WTC11 (cell line): ENCODE measurements at regions not wholly inside any gene's neighbourhood (a gene's known extent, or its start where the extent isn't known, plus 50 kb on each side); places are given as distances from the start of the nearest gene placed in this dataset.

Experiments used
- ATAC-seq: fragments of 200-7000 bp; cut with Tn5 transposase; 2 replicates; pipeline ENCODE4 v1.10.0; 2021; ENCODE audit warnings: mild to moderate bottlenecking, moderate library complexity
- CTCF ChIA-PET: fragments of 300-600 bp; sonication (Branson Sonifier 250); formaldehyde crosslinking; loops from one replicate; lab custom pipeline; 2021; ENCODE audit warnings: antibody characterized with exemption; lab: Charles Lee
- POLR2A ChIA-PET: fragments of 350-600 bp; sonication (Branson Sonifier 250); formaldehyde crosslinking; loops from one replicate; lab custom pipeline; 2021; ENCODE audit warnings: antibody characterized with exemption; lab: Charles Lee
- DNase-seq: peaks from one replicate; pipeline ENCODE4 v3.0.0; 2021; ENCODE audit warnings: low spot score
- H3K27ac Mint-ChIP-seq: 2 replicates; pipeline ENCODE4 v1.8.0; 2021; ENCODE audit warnings: mixed read lengths
- H3K27me3 Mint-ChIP-seq: 2 replicates; pipeline ENCODE4 v1.8.0; 2021; ENCODE audit warnings: low read depth, mild to moderate bottlenecking, moderate library complexity, mixed read lengths
- H3K36me3 Mint-ChIP-seq: 2 replicates; pipeline ENCODE4 v1.8.0; 2021; ENCODE audit warnings: mixed read lengths
- H3K4me1 Mint-ChIP-seq: 2 replicates; pipeline ENCODE4 v1.8.0; 2022; ENCODE audit warnings: mixed read lengths
- H3K4me3 Mint-ChIP-seq: 2 replicates; pipeline ENCODE4 v1.8.0; 2021; ENCODE audit warnings: mild to moderate bottlenecking, moderate library complexity, mixed read lengths
- H3K9me3 Mint-ChIP-seq: 2 replicates; pipeline ENCODE4 v1.8.0; 2021; ENCODE audit warnings: mixed read lengths
- AR ChIP-seq: fragments of 250-450 bp; sonication (Bioruptor Pico); IDR thresholded peaks from 2 replicates; pipeline ENCODE4 v1.9.0; 2021; ENCODE audit warnings: mild to moderate bottlenecking
- ATF1 ChIP-seq: sonication (generic); formaldehyde crosslinking; IDR thresholded peaks from 2 replicates; pipeline ENCODE4 v1.8.1; 2023; ENCODE audit warnings: mild to moderate bottlenecking, moderate library complexity, missing genetic modification reagents
- CREB1 ChIP-seq: sonication (generic); formaldehyde crosslinking; IDR thresholded peaks from 2 replicates; pipeline ENCODE4 v1.8.0; 2023; ENCODE audit warnings: mild to moderate bottlenecking, missing genetic modification reagents
- ELF4 ChIP-seq: sonication (generic); formaldehyde crosslinking; IDR thresholded peaks from 2 replicates; pipeline ENCODE4 v1.8.1; 2022; ENCODE audit warnings: low read depth, mild to moderate bottlenecking, moderate library complexity, missing genetic modification reagents
- ESRRA ChIP-seq: sonication (generic); formaldehyde crosslinking; IDR thresholded peaks from 2 replicates; pipeline ENCODE4 v1.8.1; 2022; ENCODE audit warnings: mild to moderate bottlenecking, missing genetic modification reagents, borderline replicate concordance
- FOXP1 ChIP-seq: sonication (generic); formaldehyde crosslinking; IDR thresholded peaks from 2 replicates; pipeline ENCODE4 v1.8.0; 2022; ENCODE audit warnings: missing genetic modification reagents, mild to moderate bottlenecking, moderate library complexity, borderline replicate concordance
- IRF1 ChIP-seq: sonication (generic); formaldehyde crosslinking; IDR thresholded peaks from 2 replicates; pipeline ENCODE4 v1.8.0; 2023; ENCODE audit warnings: missing genetic modification reagents
- JAZF1 ChIP-seq: fragments of 250-450 bp; sonication (Bioruptor Pico); IDR thresholded peaks from 2 replicates; pipeline ENCODE4 v1.9.0; 2021; ENCODE audit warnings: moderate library complexity, mild to moderate bottlenecking, inconsistent platforms
- KAT7 ChIP-seq: sonication (generic); formaldehyde crosslinking; IDR thresholded peaks from 2 replicates; pipeline ENCODE4 v1.8.1; 2023; ENCODE audit warnings: missing genetic modification reagents, mild to moderate bottlenecking, borderline replicate concordance
- MXD4 ChIP-seq: fragments of 250-450 bp; sonication (Bioruptor Pico); IDR thresholded peaks from 2 replicates; pipeline ENCODE4 v1.8.0; 2021; ENCODE audit warnings: mild to moderate bottlenecking, moderate library complexity, borderline replicate concordance
- MYBL2 ChIP-seq: sonication (generic); formaldehyde crosslinking; IDR thresholded peaks from 2 replicates; pipeline ENCODE4 v1.8.1; 2023; ENCODE audit warnings: mild to moderate bottlenecking, moderate library complexity, missing genetic modification reagents
- NR3C1 ChIP-seq: sonication (generic); formaldehyde crosslinking; conservative IDR thresholded peaks from 2 replicates; pipeline ENCODE4 v1.8.1; 2023; ENCODE audit warnings: low read depth, mild to moderate bottlenecking, missing genetic modification reagents
- SMAD3 ChIP-seq: sonication (generic); formaldehyde crosslinking; IDR thresholded peaks from 2 replicates; pipeline ENCODE4 v1.8.0; 2022; ENCODE audit warnings: missing genetic modification reagents, mild to moderate bottlenecking, borderline replicate concordance
- SMAD4 ChIP-seq: sonication (generic); formaldehyde crosslinking; IDR thresholded peaks from 2 replicates; pipeline ENCODE4 v1.8.0; 2022; ENCODE audit warnings: mild to moderate bottlenecking, missing genetic modification reagents
- SP1 ChIP-seq: sonication (generic); formaldehyde crosslinking; conservative IDR thresholded peaks from 2 replicates; pipeline ENCODE4 v1.8.1; 2022; ENCODE audit warnings: missing genetic modification reagents
- TCF7 ChIP-seq: sonication (generic); formaldehyde crosslinking; IDR thresholded peaks from 2 replicates; pipeline ENCODE4 v1.8.0; 2022; ENCODE audit warnings: mild to moderate bottlenecking, low read depth, missing genetic modification reagents, moderate library complexity
- USF1 ChIP-seq: sonication (generic); formaldehyde crosslinking; IDR thresholded peaks from 2 replicates; pipeline ENCODE4 v1.8.0; 2022; ENCODE audit warnings: mild to moderate bottlenecking, missing genetic modification reagents
- ZNF121 ChIP-seq: sonication (generic); formaldehyde crosslinking; IDR thresholded peaks from 2 replicates; pipeline ENCODE4 v1.8.0; 2023; ENCODE audit warnings: missing genetic modification reagents
- ZNF232 ChIP-seq: sonication (generic); formaldehyde crosslinking; IDR thresholded peaks from 2 replicates; pipeline ENCODE4 v1.8.0; 2022; ENCODE audit warnings: mild to moderate bottlenecking, missing genetic modification reagents
- ZNF416 ChIP-seq: fragments of 250-450 bp; sonication (Bioruptor Pico); IDR thresholded peaks from 2 replicates; pipeline ENCODE4 v1.9.0; 2021; ENCODE audit warnings: mild to moderate bottlenecking, inconsistent platforms
- ZNF423 ChIP-seq: fragments of 250-450 bp; sonication (Bioruptor Pico); IDR thresholded peaks from 2 replicates; pipeline ENCODE4 v2.1.2; 2022; ENCODE audit warnings: mild to moderate bottlenecking, moderate library complexity
- ZNF425 ChIP-seq: fragments of 250-450 bp; sonication (Bioruptor Pico); conservative IDR thresholded peaks from 2 replicates; pipeline ENCODE4 v1.9.0; 2021; ENCODE audit warnings: mild to moderate bottlenecking
- ZNF512 ChIP-seq: sonication (generic); formaldehyde crosslinking; IDR thresholded peaks from 2 replicates; pipeline ENCODE4 v1.8.1; 2022; ENCODE audit warnings: missing genetic modification reagents, borderline replicate concordance
- ZNF532 ChIP-seq: fragments of 250-450 bp; sonication (Bioruptor Pico); IDR thresholded peaks from 2 replicates; pipeline ENCODE4 v1.9.0; 2021; ENCODE audit warnings: mild to moderate bottlenecking, borderline replicate concordance

GRCh38 chr7:132733860-132734259 lies 157.6 kb upstream of the PLXNA4 start:
- H3K36me3 Mint-ChIP-seq = no peaks in the 10 kb centered on the region
- CTCF ChIA-PET = no interaction called here

GRCh38 chr7:132732321-132732865 lies 156.1 kb upstream of the PLXNA4 start:
- H3K9me3 Mint-ChIP-seq = no peaks in the 10 kb centered on the region
- no peaks in the 10 kb centered on the region; the same call in 1 of the 2 replicates for H3K27me3 Mint-ChIP-seq
- H3K27ac Mint-ChIP-seq = no peak overlapping the region
- no peaks in the 10 kb centered on the region for H3K4me1 Mint-ChIP-seq
- ChIA-PET POLR2A (no interaction called here), CTCF (interaction anchor here (1.1 kb wide), 1 partner anchor 214 kb away, joined by 3 read pairs; no protein-coding TSS in a partner anchor)
- no peaks in the 10 kb centered on the region for H3K36me3 Mint-ChIP-seq
- DNase-seq (no peak), ATAC-seq (no peak)
- H3K4me3 Mint-ChIP-seq = no peak overlapping the region
- TF ChIP-seq ZNF512 (CRISPR knock-in tag) (no peak), KAT7 (CRISPR knock-in tag) (no peak), JAZF1 (CRISPR knock-in tag) (no peak), SMAD3 (CRISPR knock-in tag) (no peak), ATF1 (no peak), MXD4 (CRISPR knock-in tag) (no peak), ZNF425 (no peak), AR (CRISPR knock-in tag) (no peak), ZNF423 (no peak), CREB1 (no peak), NR3C1 (no peak), ESRRA (no peak), MYBL2 (CRISPR knock-in tag) (no peak), ELF4 (CRISPR knock-in tag) (no peak), SMAD4 (CRISPR knock-in tag) (no peak), ZNF121 (no peak), ZNF532 (no peak), ZNF416 (CRISPR knock-in tag) (no peak)

More at GRCh38 chr7:132733860-132734259, 157.6 kb upstream of the PLXNA4 start:
- Mint-ChIP-seq H3K9me3 (no peaks in the 10 kb centered on the region), H3K4me3 (no peak overlapping the region), H3K27me3 (no peaks in the 10 kb centered on the region; the same call in 1 of the 2 replicates), H3K4me1 (no peaks in the 10 kb centered on the region), H3K27ac (no peak overlapping the region)
- TF ChIP-seq ZNF423 (no peak), IRF1 (CRISPR knock-in tag) (no peak), SMAD4 (CRISPR knock-in tag) (no peak), FOXP1 (CRISPR knock-in tag) (no peak), USF1 (CRISPR knock-in tag) (no peak), TCF7 (no peak), ZNF232 (CRISPR knock-in tag) (no peak), SP1 (no peak)
- POLR2A ChIA-PET = no interaction called here
- peak; percentile 56 for ATAC-seq
- no peak for DNase-seq
